WTC11 (cell line): ENCODE measurements at regions not wholly inside any gene's neighbourhood (a gene's known extent, or its start where the extent isn't known, plus 50 kb on each side); places are given as distances from the start of the nearest gene placed in this dataset.

Experiments used
- ATAC-seq: fragments of 200-7000 bp; cut with Tn5 transposase; 2 replicates; pipeline ENCODE4 v1.10.0; 2021; ENCODE audit warnings: mild to moderate bottlenecking, moderate library complexity
- CTCF ChIA-PET: fragments of 300-600 bp; sonication (Branson Sonifier 250); formaldehyde crosslinking; loops from one replicate; lab custom pipeline; 2021; ENCODE audit warnings: antibody characterized with exemption; lab: Charles Lee
- POLR2A ChIA-PET: fragments of 350-600 bp; sonication (Branson Sonifier 250); formaldehyde crosslinking; loops from one replicate; lab custom pipeline; 2021; ENCODE audit warnings: antibody characterized with exemption; lab: Charles Lee
- DNase-seq: peaks from one replicate; pipeline ENCODE4 v3.0.0; 2021; ENCODE audit warnings: low spot score
- H3K27ac Mint-ChIP-seq: 2 replicates; pipeline ENCODE4 v1.8.0; 2021; ENCODE audit warnings: mixed read lengths
- H3K27me3 Mint-ChIP-seq: 2 replicates; pipeline ENCODE4 v1.8.0; 2021; ENCODE audit warnings: low read depth, mild to moderate bottlenecking, moderate library complexity, mixed read lengths
- H3K36me3 Mint-ChIP-seq: 2 replicates; pipeline ENCODE4 v1.8.0; 2021; ENCODE audit warnings: mixed read lengths
- H3K4me1 Mint-ChIP-seq: 2 replicates; pipeline ENCODE4 v1.8.0; 2022; ENCODE audit warnings: mixed read lengths
- H3K4me3 Mint-ChIP-seq: 2 replicates; pipeline ENCODE4 v1.8.0; 2021; ENCODE audit warnings: mild to moderate bottlenecking, moderate library complexity, mixed read lengths
- H3K9me3 Mint-ChIP-seq: 2 replicates; pipeline ENCODE4 v1.8.0; 2021; ENCODE audit warnings: mixed read lengths
- CREB1 ChIP-seq: sonication (generic); formaldehyde crosslinking; IDR thresholded peaks from 2 replicates; pipeline ENCODE4 v1.8.0; 2023; ENCODE audit warnings: mild to moderate bottlenecking, missing genetic modification reagents
- FOXK1 ChIP-seq: sonication (generic); formaldehyde crosslinking; IDR thresholded peaks from 2 replicates; pipeline ENCODE4 v1.8.0; 2022; ENCODE audit warnings: mild to moderate bottlenecking, moderate library complexity, missing genetic modification reagents
- GRHL2 ChIP-seq: fragments of 250-450 bp; sonication (Bioruptor Pico); IDR thresholded peaks from 2 replicates; pipeline ENCODE4 v1.8.0; 2022; ENCODE audit warnings: mild to moderate bottlenecking, moderate library complexity; ENCODE audit not compliant: insufficient replicate concordance, severe bottlenecking
- MXD4 ChIP-seq: fragments of 250-450 bp; sonication (Bioruptor Pico); IDR thresholded peaks from 2 replicates; pipeline ENCODE4 v1.8.0; 2021; ENCODE audit warnings: mild to moderate bottlenecking, moderate library complexity, borderline replicate concordance
- MYBL2 ChIP-seq: sonication (generic); formaldehyde crosslinking; IDR thresholded peaks from 2 replicates; pipeline ENCODE4 v1.8.1; 2023; ENCODE audit warnings: mild to moderate bottlenecking, moderate library complexity, missing genetic modification reagents
- NFYB ChIP-seq: sonication (generic); formaldehyde crosslinking; conservative IDR thresholded peaks from 2 replicates; pipeline ENCODE4 v1.8.0; 2022; ENCODE audit warnings: low read depth, missing genetic modification reagents
- PRRX2 ChIP-seq: fragments of 250-450 bp; sonication (Bioruptor Pico); IDR thresholded peaks from 2 replicates; pipeline ENCODE4 v1.8.0; 2021; ENCODE audit warnings: mild to moderate bottlenecking
- SMAD3 ChIP-seq: sonication (generic); formaldehyde crosslinking; IDR thresholded peaks from 2 replicates; pipeline ENCODE4 v1.8.0; 2022; ENCODE audit warnings: missing genetic modification reagents, mild to moderate bottlenecking, borderline replicate concordance
- TCF7 ChIP-seq: sonication (generic); formaldehyde crosslinking; IDR thresholded peaks from 2 replicates; pipeline ENCODE4 v1.8.0; 2022; ENCODE audit warnings: mild to moderate bottlenecking, low read depth, missing genetic modification reagents, moderate library complexity
- TEAD1 ChIP-seq: sonication (generic); formaldehyde crosslinking; IDR thresholded peaks from 2 replicates; pipeline ENCODE4 v1.8.0; 2022; ENCODE audit warnings: mild to moderate bottlenecking, missing genetic modification reagents
- TEAD4 ChIP-seq: sonication (generic); formaldehyde crosslinking; IDR thresholded peaks from 2 replicates; pipeline ENCODE4 v1.8.0; 2022; ENCODE audit warnings: mild to moderate bottlenecking, missing genetic modification reagents
- TP53 ChIP-seq: sonication (generic); formaldehyde crosslinking; IDR thresholded peaks from 2 replicates; pipeline ENCODE4 v1.8.1; 2023; ENCODE audit warnings: mild to moderate bottlenecking, missing genetic modification reagents
- ZNF263 ChIP-seq: sonication (generic); formaldehyde crosslinking; IDR thresholded peaks from 2 replicates; pipeline ENCODE4 v1.8.1; 2022; ENCODE audit warnings: low read depth, mild to moderate bottlenecking, moderate library complexity, missing genetic modification reagents
- ZNF416 ChIP-seq: fragments of 250-450 bp; sonication (Bioruptor Pico); IDR thresholded peaks from 2 replicates; pipeline ENCODE4 v1.9.0; 2021; ENCODE audit warnings: mild to moderate bottlenecking, inconsistent platforms
- TF ChIP-seq, protein P1 (sequence below): fragments of 250-450 bp; sonication (Bioruptor Pico); IDR thresholded peaks from 2 replicates; pipeline ENCODE4 v1.9.0; 2021; ENCODE audit warnings: mild to moderate bottlenecking, borderline replicate concordance
- TF ChIP-seq, protein P2 (sequence below): sonication (generic); formaldehyde crosslinking; IDR thresholded peaks from 2 replicates; pipeline ENCODE4 v1.8.0; 2022; ENCODE audit warnings: mild to moderate bottlenecking, missing genetic modification reagents
- TF ChIP-seq, protein P3 (sequence below): sonication (generic); formaldehyde crosslinking; IDR thresholded peaks from 2 replicates; pipeline ENCODE4 v1.8.0; 2023; ENCODE audit warnings: missing genetic modification reagents, mild to moderate bottlenecking, borderline replicate concordance

DNA sequence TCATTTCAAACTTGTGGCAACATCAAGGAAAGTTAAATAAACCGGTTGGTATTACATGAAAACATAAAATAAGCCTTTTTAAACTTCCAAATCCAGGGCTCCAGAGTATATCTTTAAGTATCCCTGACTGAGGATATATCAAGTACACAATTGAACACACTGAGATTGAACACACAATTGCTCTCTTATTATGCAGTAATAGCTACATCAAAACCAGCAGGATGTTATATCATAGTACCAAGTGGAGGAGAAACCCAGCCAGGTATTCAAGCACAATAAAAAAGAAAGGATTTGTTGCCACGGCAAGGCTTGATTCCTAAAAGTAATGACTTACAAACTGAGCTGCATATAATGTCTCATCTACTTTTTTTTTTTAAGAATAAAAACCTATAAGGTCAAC lies 605.8 kb downstream of the SPOCK3 start:
- ChIA-PET POLR2A (interaction anchor here (1.0 kb wide), 1 partner anchor 302 kb away, joined by 3 read pairs; no protein-coding TSS in a partner anchor), CTCF (no interaction called here)
- H3K4me1 Mint-ChIP-seq, result peaks cover 11% of the 10 kb centered on the region
- no peaks in the 10 kb centered on the region for H3K9me3 Mint-ChIP-seq
- H3K4me3 Mint-ChIP-seq, result no peak overlapping the region
- ATAC-seq (no peak), DNase-seq (no peak)
- TF ChIP-seq, protein P1, sequence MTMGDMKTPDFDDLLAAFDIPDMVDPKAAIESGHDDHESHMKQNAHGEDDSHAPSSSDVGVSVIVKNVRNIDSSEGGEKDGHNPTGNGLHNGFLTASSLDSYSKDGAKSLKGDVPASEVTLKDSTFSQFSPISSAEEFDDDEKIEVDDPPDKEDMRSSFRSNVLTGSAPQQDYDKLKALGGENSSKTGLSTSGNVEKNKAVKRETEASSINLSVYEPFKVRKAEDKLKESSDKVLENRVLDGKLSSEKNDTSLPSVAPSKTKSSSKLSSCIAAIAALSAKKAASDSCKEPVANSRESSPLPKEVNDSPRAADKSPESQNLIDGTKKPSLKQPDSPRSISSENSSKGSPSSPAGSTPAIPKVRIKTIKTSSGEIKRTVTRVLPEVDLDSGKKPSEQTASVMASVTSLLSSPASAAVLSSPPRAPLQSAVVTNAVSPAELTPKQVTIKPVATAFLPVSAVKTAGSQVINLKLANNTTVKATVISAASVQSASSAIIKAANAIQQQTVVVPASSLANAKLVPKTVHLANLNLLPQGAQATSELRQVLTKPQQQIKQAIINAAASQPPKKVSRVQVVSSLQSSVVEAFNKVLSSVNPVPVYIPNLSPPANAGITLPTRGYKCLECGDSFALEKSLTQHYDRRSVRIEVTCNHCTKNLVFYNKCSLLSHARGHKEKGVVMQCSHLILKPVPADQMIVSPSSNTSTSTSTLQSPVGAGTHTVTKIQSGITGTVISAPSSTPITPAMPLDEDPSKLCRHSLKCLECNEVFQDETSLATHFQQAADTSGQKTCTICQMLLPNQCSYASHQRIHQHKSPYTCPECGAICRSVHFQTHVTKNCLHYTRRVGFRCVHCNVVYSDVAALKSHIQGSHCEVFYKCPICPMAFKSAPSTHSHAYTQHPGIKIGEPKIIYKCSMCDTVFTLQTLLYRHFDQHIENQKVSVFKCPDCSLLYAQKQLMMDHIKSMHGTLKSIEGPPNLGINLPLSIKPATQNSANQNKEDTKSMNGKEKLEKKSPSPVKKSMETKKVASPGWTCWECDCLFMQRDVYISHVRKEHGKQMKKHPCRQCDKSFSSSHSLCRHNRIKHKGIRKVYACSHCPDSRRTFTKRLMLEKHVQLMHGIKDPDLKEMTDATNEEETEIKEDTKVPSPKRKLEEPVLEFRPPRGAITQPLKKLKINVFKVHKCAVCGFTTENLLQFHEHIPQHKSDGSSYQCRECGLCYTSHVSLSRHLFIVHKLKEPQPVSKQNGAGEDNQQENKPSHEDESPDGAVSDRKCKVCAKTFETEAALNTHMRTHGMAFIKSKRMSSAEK, result no peak
- no peak for TF ChIP-seq SMAD3 (CRISPR knock-in tag)
- TF ChIP-seq PRRX2, result no peak
- TF ChIP-seq TEAD1 (CRISPR knock-in tag), result no peak
- TF ChIP-seq, protein P2, sequence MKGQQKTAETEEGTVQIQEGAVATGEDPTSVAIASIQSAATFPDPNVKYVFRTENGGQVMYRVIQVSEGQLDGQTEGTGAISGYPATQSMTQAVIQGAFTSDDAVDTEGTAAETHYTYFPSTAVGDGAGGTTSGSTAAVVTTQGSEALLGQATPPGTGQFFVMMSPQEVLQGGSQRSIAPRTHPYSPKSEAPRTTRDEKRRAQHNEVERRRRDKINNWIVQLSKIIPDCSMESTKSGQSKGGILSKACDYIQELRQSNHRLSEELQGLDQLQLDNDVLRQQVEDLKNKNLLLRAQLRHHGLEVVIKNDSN (CRISPR knock-in tag), result no peak
- TF ChIP-seq GRHL2, result no peak
- TF ChIP-seq ZNF416 (CRISPR knock-in tag), result no peak
- TF ChIP-seq TCF7, result no peak
- TF ChIP-seq CREB1, result no peak
- no peak for TF ChIP-seq TP53 (CRISPR knock-in tag)
- TF ChIP-seq MYBL2, result no peak
- no peaks in the 10 kb centered on the region for H3K36me3 Mint-ChIP-seq
- H3K27me3 Mint-ChIP-seq, result no peaks in the 10 kb centered on the region
- no peak overlapping the region for H3K27ac Mint-ChIP-seq

DNA sequence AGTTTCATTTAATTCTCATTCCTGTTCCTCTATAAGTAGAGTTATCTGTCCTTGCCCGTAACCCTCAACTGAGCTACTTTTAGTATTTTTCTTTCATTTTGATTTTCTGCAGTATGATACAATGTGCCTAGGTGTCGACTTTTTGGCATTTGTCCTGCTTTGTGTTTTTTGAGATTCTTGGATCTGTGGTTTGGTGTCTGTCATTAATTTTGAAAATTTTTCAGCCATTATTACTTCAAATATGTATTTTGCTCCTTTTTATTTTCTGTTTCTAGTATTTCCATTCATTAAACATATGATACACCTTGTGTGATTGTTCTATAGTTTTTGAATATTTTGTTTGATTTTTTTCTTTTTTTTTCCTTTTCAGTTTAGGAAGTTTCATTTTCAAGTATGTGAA lies 598.9 kb downstream of the SPOCK3 start:
- DNase-seq, result no peak
- ChIA-PET POLR2A (no interaction called here), CTCF (no interaction called here)
- Mint-ChIP-seq H3K27ac (no peak overlapping the region), H3K36me3 (no peaks in the 10 kb centered on the region), H3K27me3 (no peaks in the 10 kb centered on the region), H3K9me3 (no peaks in the 10 kb centered on the region), H3K4me3 (no peak overlapping the region), H3K4me1 (no peaks in the 10 kb centered on the region)
- TF ChIP-seq MXD4 (CRISPR knock-in tag), result no peak
- TF ChIP-seq, protein P3, sequence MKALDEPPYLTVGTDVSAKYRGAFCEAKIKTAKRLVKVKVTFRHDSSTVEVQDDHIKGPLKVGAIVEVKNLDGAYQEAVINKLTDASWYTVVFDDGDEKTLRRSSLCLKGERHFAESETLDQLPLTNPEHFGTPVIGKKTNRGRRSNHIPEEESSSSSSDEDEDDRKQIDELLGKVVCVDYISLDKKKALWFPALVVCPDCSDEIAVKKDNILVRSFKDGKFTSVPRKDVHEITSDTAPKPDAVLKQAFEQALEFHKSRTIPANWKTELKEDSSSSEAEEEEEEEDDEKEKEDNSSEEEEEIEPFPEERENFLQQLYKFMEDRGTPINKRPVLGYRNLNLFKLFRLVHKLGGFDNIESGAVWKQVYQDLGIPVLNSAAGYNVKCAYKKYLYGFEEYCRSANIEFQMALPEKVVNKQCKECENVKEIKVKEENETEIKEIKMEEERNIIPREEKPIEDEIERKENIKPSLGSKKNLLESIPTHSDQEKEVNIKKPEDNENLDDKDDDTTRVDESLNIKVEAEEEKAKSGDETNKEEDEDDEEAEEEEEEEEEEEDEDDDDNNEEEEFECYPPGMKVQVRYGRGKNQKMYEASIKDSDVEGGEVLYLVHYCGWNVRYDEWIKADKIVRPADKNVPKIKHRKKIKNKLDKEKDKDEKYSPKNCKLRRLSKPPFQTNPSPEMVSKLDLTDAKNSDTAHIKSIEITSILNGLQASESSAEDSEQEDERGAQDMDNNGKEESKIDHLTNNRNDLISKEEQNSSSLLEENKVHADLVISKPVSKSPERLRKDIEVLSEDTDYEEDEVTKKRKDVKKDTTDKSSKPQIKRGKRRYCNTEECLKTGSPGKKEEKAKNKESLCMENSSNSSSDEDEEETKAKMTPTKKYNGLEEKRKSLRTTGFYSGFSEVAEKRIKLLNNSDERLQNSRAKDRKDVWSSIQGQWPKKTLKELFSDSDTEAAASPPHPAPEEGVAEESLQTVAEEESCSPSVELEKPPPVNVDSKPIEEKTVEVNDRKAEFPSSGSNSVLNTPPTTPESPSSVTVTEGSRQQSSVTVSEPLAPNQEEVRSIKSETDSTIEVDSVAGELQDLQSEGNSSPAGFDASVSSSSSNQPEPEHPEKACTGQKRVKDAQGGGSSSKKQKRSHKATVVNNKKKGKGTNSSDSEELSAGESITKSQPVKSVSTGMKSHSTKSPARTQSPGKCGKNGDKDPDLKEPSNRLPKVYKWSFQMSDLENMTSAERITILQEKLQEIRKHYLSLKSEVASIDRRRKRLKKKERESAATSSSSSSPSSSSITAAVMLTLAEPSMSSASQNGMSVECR (CRISPR knock-in tag), result no peak
- TF ChIP-seq NFYB (CRISPR knock-in tag), result no peak
- no peak for TF ChIP-seq TEAD4 (CRISPR knock-in tag)
- TF ChIP-seq, protein P2 (CRISPR knock-in tag), result no peak
- TF ChIP-seq FOXK1, result no peak
- TF ChIP-seq ZNF263, result no peak
- ATAC-seq, result no peak
